GM18498 (cell line): ENCODE measurements at regions not wholly inside any gene's neighbourhood (a gene's known extent, or its start where the extent isn't known, plus 50 kb on each side); places are given as distances from the start of the nearest gene placed in this dataset.
"Not testable (repeated sequence)": the region's sequence is repeated elsewhere in the genome, so short reads cannot be mapped to it uniquely, and the experiment has no call there.

ENCODE experiments used
- ATAC-seq: cut with Tn5 transposase; IDR thresholded peaks from one replicate; pipeline ENCODE4 v1.9.1; 2021; ENCODE audit warnings: mild to moderate bottlenecking, moderate library complexity; ENCODE audit not compliant: unreplicated experiment

- not testable (repeated sequence) for ATAC-seq
Observed at GRCh38 chr7:113176180-113176579, 57.8 kb upstream of the SMIM30 start.

GRCh38 chr7:113175525-113176104 lies 57.3 kb upstream of the SMIM30 start:
- no peak for ATAC-seq

- no peak for ATAC-seq
Observed at GRCh38 chr7:113172726-113173125, 54.4 kb upstream of the SMIM30 start.

- no peak for ATAC-seq
Observed at GRCh38 chr7:113170591-113170990, 52.2 kb upstream of the SMIM30 start.
